NT2/D1 (cell line): ENCODE measurements at regions not wholly inside any gene's neighbourhood (a gene's known extent, or its start where the extent isn't known, plus 50 kb on each side); places are given as distances from the start of the nearest gene placed in this dataset.

Experiments used
- SUZ12 ChIP-seq: IDR thresholded peaks from 2 replicates; pipeline ENCODE4 v1.6.1; 2011; ENCODE audit not compliant: insufficient read length, insufficient read depth; ENCODE audit errors: extremely low read depth
- YY1 ChIP-seq: IDR thresholded peaks from 2 replicates; pipeline ENCODE4 v1.6.1; 2011; ENCODE audit not compliant: insufficient read length, insufficient read depth
- ZNF274 ChIP-seq: IDR thresholded peaks from 2 replicates; pipeline ENCODE4 v1.6.1; 2011; ENCODE audit warnings: mild to moderate bottlenecking, low read depth, low read length

DNA sequence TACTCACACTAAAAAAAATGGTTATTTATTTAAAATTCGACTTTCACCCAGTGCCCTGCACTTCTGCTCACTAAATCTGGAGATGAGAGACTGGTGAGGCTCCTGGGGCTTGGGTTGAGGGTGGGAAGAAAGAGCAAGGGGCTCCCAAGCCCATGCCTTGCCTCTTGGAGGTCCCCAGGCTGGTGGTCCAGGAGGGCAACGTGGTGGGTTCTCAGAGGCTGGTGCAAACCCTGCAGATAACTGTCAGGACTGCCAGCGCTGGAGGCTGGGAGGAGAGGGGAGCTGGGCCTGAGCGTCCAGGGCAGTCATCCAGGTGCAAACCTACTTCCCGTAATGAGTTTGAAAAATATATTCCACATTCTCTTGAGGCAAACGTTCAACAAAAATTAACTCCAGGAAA is 528.3 kb downstream of the GLRX3 start:
- TF ChIP-seq ZNF274, result no peak
- TF ChIP-seq SUZ12, result no peak
- TF ChIP-seq YY1, result no peak
